GM12875 (cell line): ENCODE measurements at regions not wholly inside any gene's neighbourhood (a gene's known extent, or its start where the extent isn't known, plus 50 kb on each side); places are given as distances from the start of the nearest gene placed in this dataset.

Experiments
- H3K4me3 ChIP-seq: one replicate; pipeline ENCODE4 v1.5.1; 2011; ENCODE audit warnings: low read depth, low read length, control low read depth
- TF ChIP-seq, protein P1 (sequence below): IDR thresholded peaks from 2 replicates; pipeline ENCODE4 v1.5.1; 2011; ENCODE audit warnings: low read depth, mild to moderate bottlenecking, control low read depth, inconsistent platforms, low read length, moderate library complexity, borderline replicate concordance; ENCODE audit not compliant: insufficient read depth

DNA sequence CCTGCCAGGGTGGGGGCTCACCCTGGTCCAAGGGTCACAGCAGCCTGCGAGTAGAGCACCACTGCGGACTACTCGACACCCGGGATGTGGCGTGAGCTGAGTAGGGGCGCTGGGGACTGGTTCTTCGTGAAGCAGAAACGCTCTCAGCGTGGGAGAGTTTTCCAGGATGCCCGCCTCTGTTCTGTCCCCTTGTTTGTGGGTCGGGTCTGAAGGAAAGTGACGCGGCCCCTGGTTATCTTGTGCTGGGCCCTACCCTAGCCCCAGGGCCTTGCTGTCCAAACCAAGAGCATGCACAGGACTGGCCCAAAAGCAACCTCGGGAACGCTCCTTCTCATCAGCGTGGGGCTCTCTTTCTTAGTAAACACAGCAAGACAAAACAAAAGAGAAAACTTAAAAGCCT is 303.3 kb downstream of the IRF8 start:
- H3K4me3 ChIP-seq: no peak overlapping the region
- TF ChIP-seq, protein P1, sequence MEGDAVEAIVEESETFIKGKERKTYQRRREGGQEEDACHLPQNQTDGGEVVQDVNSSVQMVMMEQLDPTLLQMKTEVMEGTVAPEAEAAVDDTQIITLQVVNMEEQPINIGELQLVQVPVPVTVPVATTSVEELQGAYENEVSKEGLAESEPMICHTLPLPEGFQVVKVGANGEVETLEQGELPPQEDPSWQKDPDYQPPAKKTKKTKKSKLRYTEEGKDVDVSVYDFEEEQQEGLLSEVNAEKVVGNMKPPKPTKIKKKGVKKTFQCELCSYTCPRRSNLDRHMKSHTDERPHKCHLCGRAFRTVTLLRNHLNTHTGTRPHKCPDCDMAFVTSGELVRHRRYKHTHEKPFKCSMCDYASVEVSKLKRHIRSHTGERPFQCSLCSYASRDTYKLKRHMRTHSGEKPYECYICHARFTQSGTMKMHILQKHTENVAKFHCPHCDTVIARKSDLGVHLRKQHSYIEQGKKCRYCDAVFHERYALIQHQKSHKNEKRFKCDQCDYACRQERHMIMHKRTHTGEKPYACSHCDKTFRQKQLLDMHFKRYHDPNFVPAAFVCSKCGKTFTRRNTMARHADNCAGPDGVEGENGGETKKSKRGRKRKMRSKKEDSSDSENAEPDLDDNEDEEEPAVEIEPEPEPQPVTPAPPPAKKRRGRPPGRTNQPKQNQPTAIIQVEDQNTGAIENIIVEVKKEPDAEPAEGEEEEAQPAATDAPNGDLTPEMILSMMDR: no peak

DNA sequence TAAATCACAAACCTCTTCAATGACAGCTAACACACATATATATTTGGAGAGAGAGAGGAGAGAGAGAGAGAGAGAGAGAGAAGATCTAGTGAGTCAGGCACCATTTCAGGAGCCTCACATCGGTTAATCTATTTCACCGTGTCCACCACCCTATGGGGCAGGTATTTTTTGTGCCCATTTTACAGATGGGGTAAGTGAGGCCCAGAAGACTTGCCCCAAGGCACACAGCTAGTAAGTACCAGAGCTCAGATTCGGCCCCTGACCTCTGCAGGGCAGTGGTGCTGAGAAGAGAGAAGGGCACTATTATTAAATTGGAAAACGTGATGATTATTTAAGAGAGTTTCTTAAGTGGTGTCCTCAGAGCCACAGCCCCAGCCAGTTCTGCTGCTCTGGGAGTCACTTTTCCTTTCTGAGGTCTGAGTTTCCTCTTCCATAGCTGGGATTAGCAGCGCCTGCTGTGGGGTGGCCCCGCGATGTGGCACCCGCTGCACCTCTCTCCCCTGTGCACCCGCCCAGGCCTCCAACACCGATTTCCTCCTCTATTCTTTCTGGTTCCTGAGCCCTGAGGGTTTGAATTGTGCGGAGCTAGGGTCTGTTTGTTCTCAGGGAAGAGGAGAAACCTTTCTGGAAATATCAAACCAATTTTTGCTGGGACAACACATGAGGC is 303.9 kb downstream of the IRF8 start:
- TF ChIP-seq, protein P1: no peak
- no peak overlapping the region for H3K4me3 ChIP-seq

DNA sequence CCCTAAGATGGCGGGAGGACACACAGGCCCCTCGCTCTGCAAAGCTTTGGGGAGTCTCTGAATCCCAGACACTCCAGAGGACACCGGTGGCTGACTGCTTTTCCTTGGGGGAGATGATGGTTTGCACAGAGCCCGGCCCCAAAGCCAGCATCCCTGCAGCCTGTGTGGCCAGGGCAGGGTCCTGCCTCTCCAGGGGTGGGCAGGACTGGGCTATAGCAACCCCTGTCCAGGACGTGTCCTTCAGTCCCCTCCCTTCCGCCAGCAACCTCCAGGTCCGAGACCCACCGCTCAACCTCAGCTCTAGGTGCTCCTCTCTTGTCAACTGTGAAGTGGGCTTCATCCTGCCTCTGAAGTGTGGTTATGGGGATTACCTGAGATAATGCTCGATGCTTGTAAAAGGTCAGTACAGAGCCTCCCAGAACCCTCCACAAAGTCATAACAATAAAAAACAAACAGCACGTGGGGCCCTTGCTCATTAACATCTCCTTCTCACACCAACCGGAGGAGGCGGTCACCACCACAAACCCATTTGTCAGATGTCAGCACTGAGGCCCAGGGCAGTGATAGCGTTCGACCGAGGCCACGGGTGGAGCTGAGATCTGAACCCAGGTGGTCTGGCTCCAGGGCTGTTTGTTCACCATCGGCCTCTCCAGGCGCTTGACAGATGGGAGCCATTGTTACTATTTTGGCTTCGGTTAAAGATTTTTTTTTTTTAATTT is 304.8 kb downstream of the IRF8 start:
- TF ChIP-seq, protein P1: no peak
- no peak overlapping the region for H3K4me3 ChIP-seq

DNA sequence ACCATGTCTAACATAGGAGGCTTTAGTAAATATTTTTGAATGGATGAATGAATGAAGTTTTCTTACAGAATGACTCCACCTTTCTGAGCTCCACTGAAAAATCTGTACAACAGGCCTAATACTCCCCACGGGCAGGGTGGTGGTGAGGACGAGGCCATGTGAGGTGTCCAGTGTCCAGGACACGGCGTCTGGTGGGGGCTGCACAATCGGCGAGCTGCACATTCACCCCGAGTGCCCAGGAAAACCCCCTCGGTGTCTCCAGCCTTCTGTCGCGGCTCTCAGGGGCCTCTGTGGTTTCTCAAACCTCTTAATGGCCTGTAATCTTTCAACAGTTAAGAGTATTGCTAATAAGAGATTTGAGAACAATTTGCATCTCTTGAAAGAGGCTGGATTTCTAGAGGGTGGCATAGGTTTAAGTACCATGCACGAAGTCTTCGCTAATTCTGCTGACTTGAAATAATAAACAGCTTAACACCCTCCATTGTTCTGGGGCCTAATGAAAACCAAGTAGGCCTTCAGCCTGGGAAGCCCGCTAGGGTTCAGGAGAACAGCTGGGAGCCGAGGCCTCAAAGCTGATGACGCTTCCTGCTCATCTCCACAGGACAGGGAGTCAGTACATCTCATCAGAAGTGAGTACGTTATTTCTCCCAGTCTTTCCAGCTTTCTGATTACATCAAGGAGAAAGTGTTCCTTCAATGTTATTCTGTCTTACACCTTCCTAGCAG is 304.6 kb upstream of the FOXF1 start:
- TF ChIP-seq, protein P1: no peak
- H3K4me3 ChIP-seq: no peak overlapping the region

DNA sequence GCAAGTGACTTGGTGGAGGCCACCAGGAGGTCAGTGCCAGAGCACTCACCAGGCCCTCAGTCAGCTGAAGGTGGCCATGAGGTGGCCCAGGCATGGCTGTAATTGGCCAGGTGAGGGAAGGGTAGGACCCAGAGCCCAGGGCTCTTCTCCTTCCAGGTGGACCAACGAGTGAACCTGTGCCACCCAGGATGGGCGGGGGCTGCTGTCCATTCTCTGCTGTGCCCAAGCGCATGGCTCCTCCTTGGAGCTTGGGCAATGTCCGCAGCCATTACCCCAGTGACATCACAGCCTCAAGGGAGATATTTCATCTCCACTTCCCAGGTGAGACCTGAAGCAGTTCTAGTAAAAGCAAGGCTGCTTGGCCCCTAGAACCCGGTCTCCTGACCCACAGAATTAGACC is 303.0 kb upstream of the FOXF1 start:
- TF ChIP-seq, protein P1: no peak
- no peak overlapping the region for H3K4me3 ChIP-seq

DNA sequence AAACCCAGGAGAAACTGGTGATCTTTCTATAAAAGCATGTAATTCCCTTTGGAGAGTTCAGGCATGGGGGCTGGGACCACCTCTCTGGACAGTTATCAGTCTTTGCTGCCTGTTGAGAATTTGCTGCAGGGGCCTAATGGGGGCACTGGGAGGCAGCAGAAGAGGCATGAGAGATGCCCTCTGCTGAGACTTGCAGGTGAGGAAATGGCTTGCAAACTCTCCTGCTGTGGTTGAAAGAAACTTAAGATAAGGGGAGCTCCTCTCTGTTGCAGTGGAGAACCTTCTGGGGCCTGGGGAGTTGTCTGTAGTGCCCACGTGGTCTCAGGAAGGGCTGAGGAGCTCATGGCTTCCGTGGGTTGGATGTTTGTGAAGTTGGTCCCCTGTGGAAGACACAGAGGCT is 301.1 kb upstream of the FOXF1 start:
- TF ChIP-seq, protein P1: no peak

More for the DNA sequence above, 301.1 kb upstream of the FOXF1 start:
- H3K4me3 ChIP-seq: no peak overlapping the region
